ENCODE measurements at regions not wholly inside any gene's neighbourhood (a gene's known extent, or its start where the extent isn't known, plus 50 kb on each side); places are given as distances from the start of the nearest gene placed in this dataset.

DNA sequence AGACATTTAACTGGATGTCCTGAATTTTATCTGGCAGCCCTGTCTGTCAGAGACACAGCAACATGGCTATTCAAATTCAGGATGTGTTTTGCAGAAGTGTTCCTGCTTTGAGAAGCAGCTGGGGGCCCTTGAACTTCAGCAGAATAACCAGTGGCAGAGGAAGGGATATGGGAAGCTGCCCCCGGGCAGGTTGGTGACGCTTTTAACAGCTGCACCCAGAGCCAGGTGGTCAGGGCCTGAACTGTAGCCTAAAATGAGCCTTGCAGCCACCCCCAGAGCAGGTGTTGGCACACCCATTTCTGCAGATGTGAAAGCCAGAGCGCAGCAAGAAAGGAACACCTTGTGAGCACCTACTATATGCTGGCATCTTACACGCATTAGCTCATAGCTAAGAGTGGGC, 128.7 kb upstream of the BOD1 start:
- Histone ChIP-seq H3K36me3 (ENCODE audit: insufficient read depth, low read length) (no peaks in the 10 kb centered on the region), H3K27ac (no peak overlapping the region), H3K9ac (ENCODE audit: insufficient read length) (no peak overlapping the region), H3K4me3 (no peak overlapping the region), H3K9me3 (ENCODE audit: low read depth, low read length) (no peaks in the 10 kb centered on the region)
- TF ChIP-seq POLR2AphosphoS5 (IDR thresholded peaks at IDR 0.05; ENCODE audit: borderline replicate concordance, low read depth, low read length) (no peak), FOXP2 (optimal IDR thresholded peaks at IDR 0.05; ENCODE audit: control extremely low read depth, extremely low read length, insufficient read depth) (no peak), EZH2 (IDR thresholded peaks at IDR 0.05) (no peak)
- no peak for DNase-seq (ENCODE audit: low read depth, low spot score)

DNA sequence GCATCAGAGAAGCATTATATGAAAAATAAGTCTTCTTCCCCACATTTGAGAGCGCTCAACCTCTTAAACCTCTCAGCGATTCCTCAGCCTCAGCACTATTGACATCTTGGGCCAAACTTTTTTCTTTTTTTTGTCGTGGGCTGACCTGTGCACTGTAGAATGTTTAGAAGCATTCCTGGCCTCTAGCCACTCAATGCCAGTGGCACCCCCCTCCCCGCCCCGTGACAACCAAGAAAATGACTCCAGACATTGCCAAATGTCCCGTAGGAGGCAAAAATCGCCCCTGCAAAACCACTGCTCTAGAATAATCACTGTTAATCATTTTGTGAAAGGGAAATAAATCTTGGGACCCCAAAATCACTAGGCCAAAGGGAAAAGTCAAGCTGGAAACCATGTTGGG, 129.1 kb upstream of the BOD1 start:
- Histone ChIP-seq H3K36me3 (ENCODE audit: insufficient read depth, low read length) (no peaks in the 10 kb centered on the region), H3K4me3 (no peak overlapping the region), H3K27ac (no peak overlapping the region), H3K9me3 (ENCODE audit: low read depth, low read length) (no peaks in the 10 kb centered on the region), H3K9ac (ENCODE audit: insufficient read length) (no peak overlapping the region)
- no peak for DNase-seq (ENCODE audit: low read depth, low spot score)
- TF ChIP-seq POLR2AphosphoS5 (IDR thresholded peaks at IDR 0.05; ENCODE audit: borderline replicate concordance, low read depth, low read length) (no peak), EZH2 (IDR thresholded peaks at IDR 0.05) (no peak), FOXP2 (optimal IDR thresholded peaks at IDR 0.05; ENCODE audit: control extremely low read depth, extremely low read length, insufficient read depth) (no peak)

DNA sequence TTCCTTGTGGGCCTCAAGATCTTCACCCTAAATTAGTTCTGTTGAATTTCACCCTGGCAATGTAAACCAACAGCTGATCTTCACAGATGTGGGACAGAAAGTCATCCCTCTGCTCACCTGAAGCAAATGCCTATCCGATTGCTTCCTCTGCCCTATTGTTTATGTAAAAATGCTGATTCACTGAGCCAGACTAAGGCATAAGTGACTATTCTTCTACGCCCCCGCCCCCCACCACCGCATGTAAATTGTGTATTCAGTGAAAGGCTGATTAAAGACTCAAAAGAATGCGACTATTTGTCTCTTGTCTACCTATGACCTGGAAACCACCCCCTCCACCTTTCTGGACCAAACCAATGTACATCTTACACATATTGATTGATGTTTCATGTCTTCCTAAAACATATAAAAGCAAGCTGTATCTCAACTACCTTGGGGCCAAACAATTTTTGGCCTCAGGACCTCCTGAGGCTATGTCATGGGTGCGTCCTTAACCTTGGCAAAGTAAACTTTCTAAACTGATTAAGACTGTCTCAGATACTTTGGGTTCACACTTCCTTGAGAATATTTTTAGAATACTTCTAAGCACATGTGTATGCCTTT, 129.7 kb upstream of the BOD1 start:
- no peak for DNase-seq (ENCODE audit: low read depth, low spot score)
- Histone ChIP-seq H3K4me3 (no peak overlapping the region), H3K27ac (no peak overlapping the region), H3K9me3 (ENCODE audit: low read depth, low read length) (no peaks in the 10 kb centered on the region), H3K36me3 (ENCODE audit: insufficient read depth, low read length) (no peaks in the 10 kb centered on the region), H3K9ac (ENCODE audit: insufficient read length) (no peak overlapping the region)
- TF ChIP-seq EZH2 (IDR thresholded peaks at IDR 0.05) = no peak
- no peak for TF ChIP-seq POLR2AphosphoS5 (IDR thresholded peaks at IDR 0.05; ENCODE audit: borderline replicate concordance, low read depth, low read length)
- no peak for TF ChIP-seq FOXP2 (optimal IDR thresholded peaks at IDR 0.05; ENCODE audit: control extremely low read depth, extremely low read length, insufficient read depth)

DNA sequence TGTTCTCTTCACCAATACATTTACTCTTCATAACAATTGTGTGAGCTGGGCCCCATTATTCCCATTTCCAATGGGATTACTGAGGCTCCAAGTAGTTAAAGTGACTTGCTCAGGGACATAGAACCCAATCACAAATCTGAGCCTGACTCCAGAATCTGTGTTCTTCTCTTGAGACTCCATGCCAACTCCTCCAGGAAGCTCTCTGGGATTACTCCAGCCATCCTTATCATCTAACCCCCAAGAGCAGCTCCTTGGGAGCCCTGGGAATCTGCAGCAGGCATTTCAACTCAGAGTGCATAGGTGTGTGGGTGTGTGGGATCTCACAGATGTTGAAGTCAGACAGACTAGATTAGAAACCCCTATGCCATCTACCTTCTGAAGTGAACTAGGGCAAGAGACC, 131.4 kb upstream of the BOD1 start:
- no peaks in the 10 kb centered on the region for H3K9me3 ChIP-seq (ENCODE audit: low read depth, low read length)
- H3K27ac ChIP-seq = no peak overlapping the region
- no peaks in the 10 kb centered on the region for H3K36me3 ChIP-seq (ENCODE audit: insufficient read depth, low read length)
- no peak overlapping the region for H3K4me3 ChIP-seq
- no peak for DNase-seq (ENCODE audit: low read depth, low spot score)
- no peak for TF ChIP-seq POLR2AphosphoS5 (IDR thresholded peaks at IDR 0.05; ENCODE audit: borderline replicate concordance, low read depth, low read length)
- TF ChIP-seq FOXP2 (optimal IDR thresholded peaks at IDR 0.05; ENCODE audit: control extremely low read depth, extremely low read length, insufficient read depth) = no peak
- TF ChIP-seq EZH2 (IDR thresholded peaks at IDR 0.05) = no peak
- no peak overlapping the region for H3K9ac ChIP-seq (ENCODE audit: insufficient read length)

DNA sequence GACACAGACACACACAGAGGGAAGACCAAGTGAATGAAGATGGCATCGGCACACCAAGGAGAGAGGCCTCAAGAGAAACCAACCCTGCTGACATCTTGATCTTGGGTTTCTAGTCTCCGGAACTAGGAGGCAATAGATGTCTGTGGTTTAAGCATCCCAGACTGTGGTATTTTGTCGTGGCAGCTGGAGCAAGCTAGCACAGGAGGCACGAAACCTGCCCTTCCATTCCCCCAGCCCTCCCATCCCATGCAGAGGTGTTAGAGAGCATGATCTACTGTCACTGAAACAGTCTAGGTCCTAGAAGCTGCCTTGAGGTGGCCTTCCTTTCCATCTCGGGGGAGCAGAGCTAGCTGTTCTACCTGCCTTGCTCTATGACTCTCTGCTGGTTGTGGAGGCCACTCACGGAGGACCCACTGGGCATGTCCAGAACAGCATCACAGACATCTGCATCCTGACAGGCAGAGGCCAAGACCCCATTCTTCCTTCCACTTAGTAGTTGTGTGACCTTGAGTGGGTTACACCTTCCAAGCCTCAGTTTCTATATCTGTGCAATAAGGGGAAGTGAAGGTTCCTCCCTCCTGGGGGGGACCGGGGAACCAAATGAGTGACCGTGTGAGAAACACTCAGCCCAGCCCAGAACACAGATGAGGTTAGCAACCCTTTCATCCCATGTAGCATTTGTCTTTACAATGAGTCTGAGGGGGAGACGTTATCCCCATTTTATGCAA, 134.3 kb upstream of the BOD1 start:
- Histone ChIP-seq H3K36me3 (ENCODE audit: insufficient read depth, low read length) (no peaks in the 10 kb centered on the region), H3K27ac (no peak overlapping the region), H3K4me3 (no peak overlapping the region), H3K9ac (ENCODE audit: insufficient read length) (no peak overlapping the region), H3K9me3 (ENCODE audit: low read depth, low read length) (no peaks in the 10 kb centered on the region)
- TF ChIP-seq EZH2 (IDR thresholded peaks at IDR 0.05) (no peak), FOXP2 (optimal IDR thresholded peaks at IDR 0.05; ENCODE audit: control extremely low read depth, extremely low read length, insufficient read depth) (no peak), POLR2AphosphoS5 (IDR thresholded peaks at IDR 0.05; ENCODE audit: borderline replicate concordance, low read depth, low read length) (no peak)
- DNase-seq (ENCODE audit: low read depth, low spot score) = no peak

DNA sequence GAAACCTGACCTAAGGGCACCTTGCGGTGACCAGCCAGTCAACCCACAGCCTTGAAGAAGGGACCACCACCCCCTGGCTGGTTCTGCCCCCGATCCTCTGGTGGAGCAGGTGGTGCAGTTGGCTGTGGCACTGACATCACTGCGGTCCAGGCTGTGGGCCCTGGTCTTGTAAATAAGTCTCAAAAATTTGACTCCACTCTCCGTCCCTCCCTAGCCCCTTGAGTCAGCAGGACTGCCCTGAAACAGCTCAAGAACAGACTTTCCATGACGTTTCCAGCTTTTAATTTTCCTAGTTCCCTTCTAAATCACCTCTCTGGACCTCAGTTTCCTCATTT, 134.8 kb upstream of the BOD1 start:
- no peak overlapping the region for H3K4me3 ChIP-seq
- no peak for DNase-seq (ENCODE audit: low read depth, low spot score)
- TF ChIP-seq EZH2 (IDR thresholded peaks at IDR 0.05) = no peak
- no peak for TF ChIP-seq FOXP2 (optimal IDR thresholded peaks at IDR 0.05; ENCODE audit: control extremely low read depth, extremely low read length, insufficient read depth)
- no peak for TF ChIP-seq POLR2AphosphoS5 (IDR thresholded peaks at IDR 0.05; ENCODE audit: borderline replicate concordance, low read depth, low read length)
- H3K9me3 ChIP-seq (ENCODE audit: low read depth, low read length) = no peaks in the 10 kb centered on the region
- no peaks in the 10 kb centered on the region for H3K36me3 ChIP-seq (ENCODE audit: insufficient read depth, low read length)
- H3K9ac ChIP-seq (ENCODE audit: insufficient read length) = no peak overlapping the region
- no peak overlapping the region for H3K27ac ChIP-seq

DNA sequence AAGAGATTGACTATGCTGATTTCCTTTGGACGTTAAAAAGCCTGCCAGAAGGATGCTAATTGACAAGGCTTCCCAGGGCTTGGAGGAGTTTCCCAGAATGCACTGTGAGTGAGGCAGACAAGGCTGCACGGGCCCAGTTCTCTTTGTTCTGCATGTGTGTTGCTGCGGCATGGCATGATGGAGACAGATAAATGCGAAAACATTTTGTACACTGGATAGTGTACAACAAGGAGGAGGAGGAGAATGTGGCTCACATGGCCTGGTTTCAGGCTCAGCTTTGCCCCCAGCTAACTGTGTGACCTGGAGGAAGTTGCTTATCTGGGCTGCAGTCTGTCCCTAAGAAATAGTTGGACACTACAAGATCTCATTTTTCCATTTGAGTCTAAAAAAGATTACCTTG, 135.5 kb upstream of the CPEB4 start:
- no peaks in the 10 kb centered on the region for H3K9me3 ChIP-seq (ENCODE audit: low read depth, low read length)
- DNase-seq (ENCODE audit: low read depth, low spot score) = no peak
- no peak overlapping the region for H3K27ac ChIP-seq
- H3K4me3 ChIP-seq = no peak overlapping the region
- no peaks in the 10 kb centered on the region for H3K36me3 ChIP-seq (ENCODE audit: insufficient read depth, low read length)
- H3K9ac ChIP-seq (ENCODE audit: insufficient read length) = no peak overlapping the region
- no peak for TF ChIP-seq EZH2 (IDR thresholded peaks at IDR 0.05)
- no peak for TF ChIP-seq FOXP2 (optimal IDR thresholded peaks at IDR 0.05; ENCODE audit: control extremely low read depth, extremely low read length, insufficient read depth)
- TF ChIP-seq POLR2AphosphoS5 (IDR thresholded peaks at IDR 0.05; ENCODE audit: borderline replicate concordance, low read depth, low read length) = no peak

DNA sequence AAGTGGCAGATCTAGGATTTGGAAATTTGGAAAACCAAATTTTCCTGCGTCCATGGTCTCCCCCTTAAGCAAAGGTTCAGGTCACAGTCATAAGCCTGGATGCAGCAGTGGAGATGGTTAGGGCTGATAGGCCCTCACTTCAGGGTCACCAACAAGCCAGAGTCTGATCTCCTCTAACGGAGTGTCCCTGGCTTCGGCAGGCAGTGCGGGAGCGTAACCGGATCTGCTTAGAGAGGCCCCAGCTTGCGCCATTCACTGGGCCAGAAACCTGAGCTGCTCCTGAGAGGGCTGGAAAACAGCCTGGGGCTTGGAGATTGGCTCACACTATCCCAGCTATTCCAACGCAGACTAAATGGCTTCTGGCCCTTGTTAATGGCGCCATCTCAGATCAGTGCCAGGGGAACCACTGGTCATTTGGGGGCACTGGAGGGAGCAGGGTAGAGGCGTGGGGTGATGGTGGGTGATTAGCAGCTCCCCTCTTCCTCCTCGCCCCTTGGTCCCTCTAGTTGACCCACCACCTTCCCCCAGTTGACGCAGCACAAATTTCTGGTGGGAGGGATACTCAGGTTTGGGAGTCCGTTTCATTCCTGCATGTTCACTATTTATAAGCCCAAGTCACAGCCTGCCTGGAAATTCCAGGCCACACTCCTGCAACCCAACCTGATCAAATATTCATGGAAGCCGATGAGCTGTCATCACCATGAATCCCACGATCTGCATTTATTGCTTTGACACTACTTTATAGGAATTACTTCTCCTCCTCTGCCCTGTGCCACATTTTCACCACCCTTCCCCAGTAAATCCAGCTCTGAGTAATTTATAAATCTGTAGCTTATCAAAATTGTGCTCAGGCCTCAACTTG, 134.6 kb upstream of the CPEB4 start:
- no peak overlapping the region for H3K9ac ChIP-seq (ENCODE audit: insufficient read length)
- H3K36me3 ChIP-seq (ENCODE audit: insufficient read depth, low read length) = no peaks in the 10 kb centered on the region
- TF ChIP-seq POLR2AphosphoS5 (IDR thresholded peaks at IDR 0.05; ENCODE audit: borderline replicate concordance, low read depth, low read length) = no peak
- TF ChIP-seq EZH2 (IDR thresholded peaks at IDR 0.05) = no peak
- no peak for TF ChIP-seq FOXP2 (optimal IDR thresholded peaks at IDR 0.05; ENCODE audit: control extremely low read depth, extremely low read length, insufficient read depth)
- H3K4me3 ChIP-seq = no peak overlapping the region
- no peak for DNase-seq (ENCODE audit: low read depth, low spot score)
- no peaks in the 10 kb centered on the region for H3K9me3 ChIP-seq (ENCODE audit: low read depth, low read length)
- H3K27ac ChIP-seq = no peak overlapping the region

Measured in SK-N-MC (cell line).